Osteoblast (primary cell): ENCODE measurements at regions not wholly inside any gene's neighbourhood (a gene's known extent, or its start where the extent isn't known, plus 50 kb on each side); places are given as distances from the start of the nearest gene placed in this dataset.

ENCODE experiments used
- DNase-seq: peaks from one replicate; pipeline ENCODE4 v3.0.0; 2011; ENCODE audit warnings: low spot score, mixed read lengths; ENCODE audit not compliant: insufficient read length; ENCODE audit errors: missing footprints
- H2AFZ ChIP-seq: 2 replicates; pipeline ENCODE4 v1.6.0; 2011; ENCODE audit warnings: mild to moderate bottlenecking, low read length
- H3K27ac ChIP-seq: 2 replicates; pipeline ENCODE4 v1.5.1; 2011; ENCODE audit warnings: mild to moderate bottlenecking, low read depth, low read length, moderate library complexity
- H3K27me3 ChIP-seq: 2 replicates; pipeline ENCODE4 v1.6.0; 2012; ENCODE audit warnings: mild to moderate bottlenecking, control low read depth, inconsistent platforms, low read length, moderate library complexity; ENCODE audit not compliant: insufficient read depth
- H3K36me3 ChIP-seq: 2 replicates; pipeline ENCODE4 v1.5.1; 2011; ENCODE audit warnings: mild to moderate bottlenecking, low read length, control low read depth, moderate library complexity; ENCODE audit not compliant: insufficient read depth
- H3K4me1 ChIP-seq: 2 replicates; pipeline ENCODE4 v1.5.1; 2011; ENCODE audit warnings: mild to moderate bottlenecking, low read length, control low read depth, moderate library complexity; ENCODE audit not compliant: insufficient read depth
- H3K4me2 ChIP-seq: 2 replicates; pipeline ENCODE4 v1.6.0; 2011; ENCODE audit warnings: mild to moderate bottlenecking, low read length; ENCODE audit not compliant: insufficient read depth
- H3K4me3 ChIP-seq: fragments of 200-600 bp; sonication (generic); 3 replicates; pipeline ENCODE4 v1.5.1; 2012; ENCODE audit warnings: mild to moderate bottlenecking, low read length, inconsistent platforms; ENCODE audit not compliant: insufficient read depth
- H3K79me2 ChIP-seq: 2 replicates; pipeline ENCODE4 v1.6.0; 2012; ENCODE audit warnings: mild to moderate bottlenecking, low read length, control low read depth, inconsistent platforms; ENCODE audit not compliant: insufficient read depth
- H3K9me3 ChIP-seq: 2 replicates; pipeline ENCODE4 v1.5.1; 2011; ENCODE audit warnings: low read depth, low read length, control low read depth
- H4K20me1 ChIP-seq: 2 replicates; pipeline ENCODE4 v1.6.0; 2012; ENCODE audit warnings: mild to moderate bottlenecking, low read length, control low read depth; ENCODE audit not compliant: insufficient read depth
- CTCF ChIP-seq: IDR thresholded peaks from 2 replicates; pipeline ENCODE4 v1.5.1; 2011; ENCODE audit warnings: mild to moderate bottlenecking, low read depth, low read length, moderate library complexity; ENCODE audit errors: extremely low read depth

GRCh38 chr21:20527731-20528460 is 470.3 kb upstream of the NCAM2 start:
- Histone ChIP-seq H3K27me3 (no peaks in the 10 kb centered on the region), H3K4me3 (no peak overlapping the region), H4K20me1 (no peaks in the 10 kb centered on the region), H3K4me2 (no peak overlapping the region), H3K9me3 (no peaks in the 10 kb centered on the region), H3K36me3 (no peaks in the 10 kb centered on the region), H3K27ac (no peak overlapping the region), H2AFZ (no peak overlapping the region), H3K4me1 (no peaks in the 10 kb centered on the region), H3K79me2 (no peaks in the 10 kb centered on the region)
- TF ChIP-seq CTCF: no peak
- no peak for DNase-seq

- Histone ChIP-seq H3K79me2 (no peaks in the 10 kb centered on the region), H4K20me1 (no peaks in the 10 kb centered on the region), H3K36me3 (no peaks in the 10 kb centered on the region), H2AFZ (no peak overlapping the region), H3K4me1 (no peaks in the 10 kb centered on the region), H3K27ac (no peak overlapping the region), H3K4me2 (no peak overlapping the region), H3K9me3 (no peaks in the 10 kb centered on the region), H3K4me3 (no peak overlapping the region), H3K27me3 (no peaks in the 10 kb centered on the region)
- no peak for TF ChIP-seq CTCF
- DNase-seq: no peak
These were observed 461.1 kb upstream of the NCAM2 start for GRCh38 chr21:20537130-20537529.

GRCh38 chr21:20538039-20538658 is 460.1 kb upstream of the NCAM2 start:
- H3K4me2 ChIP-seq: no peak overlapping the region
- H3K4me1 ChIP-seq: no peaks in the 10 kb centered on the region
- no peaks in the 10 kb centered on the region for H3K9me3 ChIP-seq
- H3K79me2 ChIP-seq: no peaks in the 10 kb centered on the region
- no peak for TF ChIP-seq CTCF
- H4K20me1 ChIP-seq: no peaks in the 10 kb centered on the region
- H3K27me3 ChIP-seq: no peaks in the 10 kb centered on the region
- H2AFZ ChIP-seq: no peak overlapping the region
- no peaks in the 10 kb centered on the region for H3K36me3 ChIP-seq
- no peak overlapping the region for H3K27ac ChIP-seq
- no peak overlapping the region for H3K4me3 ChIP-seq
- DNase-seq: no peak

GRCh38 chr21:20545454-20545853 is 452.8 kb upstream of the NCAM2 start:
- no peaks in the 10 kb centered on the region for H3K9me3 ChIP-seq
- no peak for DNase-seq
- H3K79me2 ChIP-seq: no peaks in the 10 kb centered on the region
- no peak overlapping the region for H3K4me3 ChIP-seq
- H4K20me1 ChIP-seq: no peaks in the 10 kb centered on the region
- H3K27ac ChIP-seq: no peak overlapping the region
- no peaks in the 10 kb centered on the region for H3K27me3 ChIP-seq
- H3K36me3 ChIP-seq: no peaks in the 10 kb centered on the region
- TF ChIP-seq CTCF: no peak
- no peak overlapping the region for H2AFZ ChIP-seq
- no peaks in the 10 kb centered on the region for H3K4me1 ChIP-seq
- no peak overlapping the region for H3K4me2 ChIP-seq
